HCT116 (cell line): ENCODE measurements at regions not wholly inside any gene's neighbourhood (a gene's known extent, or its start where the extent isn't known, plus 50 kb on each side); places are given as distances from the start of the nearest gene placed in this dataset.

ENCODE experiments used
- ATAC-seq: fragments of 200-7000 bp; cut with Tn5 transposase; 2 replicates; pipeline ENCODE4 v1.9.1; 2020; ENCODE audit warnings: mild to moderate bottlenecking, moderate library complexity
- BruUV-seq: library from RNA; stranded (reverse); fragments of 400-500 nt; replicated peaks from 2 replicates; lab custom pipeline; 2021; lab: Mats Ljungman, UMichigan
- CTCF ChIA-PET: fragments of 300-600 bp; sonication (Branson Sonifier 250); formaldehyde crosslinking; loops from one replicate; lab custom pipeline; 2021; ENCODE audit warnings: antibody characterized with exemption; lab: Charles Lee
- POLR2A ChIA-PET: fragments of 300-600, 350-600 bp; sonication (Branson Sonifier 250); formaldehyde crosslinking; loops from one replicate; lab custom pipeline; 2021; ENCODE audit warnings: antibody characterized with exemption; lab: Charles Lee
- RAD21 ChIA-PET, 2 experiments: fragments of 300-600 bp; sonication (Branson Sonifier 250); formaldehyde crosslinking; loops; one replicate each; lab custom pipeline; 2023; ENCODE audit warnings: low total read pairs in 2 of 2; ENCODE audit not compliant: uncharacterized antibody in 2 of 2, unreplicated experiment in 2 of 2, low non-redundant PET in 1 of 2; lab: Charles Lee
- DNase-seq: peaks from one replicate; pipeline ENCODE4 v3.0.0-alpha.2; 2010; ENCODE audit warnings: low read depth, low spot score
- H2AFZ ChIP-seq: fragments of 200-600 bp; shearing (Covaris generic), sonication (generic); 2 replicates; pipeline ENCODE4 v1.6.1; 2017; ENCODE audit warnings: low read depth, mixed run types, mixed read lengths, antibody characterized with exemption, low read length; ENCODE audit not compliant: poor library complexity, severe bottlenecking
- H3K27ac ChIP-seq: 2 replicates; pipeline ENCODE4 v1.5.1; 2012; ENCODE audit warnings: low read depth, low read length
- H3K27me3 ChIP-seq: fragments of 200-600 bp; sonication (generic); 2 replicates; pipeline ENCODE4 v1.6.1; 2016; ENCODE audit warnings: mixed run types, low read length, mixed read lengths; ENCODE audit not compliant: insufficient read depth
- H3K36me3 ChIP-seq, 2 experiments: fragments of 200-500 bp in 1 of 2; fragments of 200-600 bp in 1 of 2; sonication (Bioruptor generic) in 1 of 2; sonication (generic) in 1 of 2; 2 replicates each; pipeline versions ENCODE4 v1.5.1 to v1.6.1; 2014 to 2016; ENCODE audit warnings: low read length in 2 of 2, inconsistent platforms in 1 of 2, mixed read lengths in 1 of 2, mixed run types in 1 of 2; ENCODE audit not compliant: insufficient read depth in 2 of 2, control insufficient read depth in 1 of 2
- H3K4me1 ChIP-seq, 2 experiments: fragments of 200-600 bp in 1 of 2; sonication (generic) in 1 of 2; 2 replicates each; pipeline versions ENCODE4 v1.5.1 to v1.6.1; 2012 to 2017; ENCODE audit warnings: low read length in 2 of 2, inconsistent platforms in 1 of 2, mild to moderate bottlenecking in 1 of 2, mixed read lengths in 1 of 2, mixed run types in 1 of 2, moderate library complexity in 1 of 2; ENCODE audit not compliant: insufficient read depth in 2 of 2, control insufficient read depth in 1 of 2
- H3K4me2 ChIP-seq: fragments of 200-600 bp; sonication (generic); 2 replicates; pipeline ENCODE4 v1.6.1; 2017; ENCODE audit warnings: mixed run types, low read length, mixed read lengths
- H3K4me3 ChIP-seq, 2 experiments: fragments of 200-600 bp in 1 of 2; sonication (generic) in 1 of 2; replicated peaks in 1 of 2; 2 replicates each; pipeline ENCODE4 v1.5.1; 2011 to 2016; ENCODE audit warnings: low read length in 2 of 2, control low read depth in 1 of 2, low read depth in 1 of 2, mild to moderate bottlenecking in 1 of 2, mixed read lengths in 1 of 2, mixed run types in 1 of 2
- H3K79me2 ChIP-seq: fragments of 200-600 bp; sonication (generic); 2 replicates; pipeline ENCODE4 v1.6.1; 2017; ENCODE audit warnings: mild to moderate bottlenecking, mixed run types, low read length, moderate library complexity, mixed read lengths; ENCODE audit not compliant: insufficient read depth
- H3K9ac ChIP-seq: fragments of 200-600 bp; sonication (generic); 2 replicates; pipeline ENCODE4 v1.6.1; 2016; ENCODE audit warnings: low read length, mixed read lengths
- H3K9me2 ChIP-seq: fragments of 200-600 bp; sonication (generic), shearing (Covaris generic); 2 replicates; pipeline ENCODE4 v1.6.1; 2017; ENCODE audit warnings: mixed run types, mild to moderate bottlenecking, moderate library complexity; ENCODE audit not compliant: insufficient read depth
- H3K9me3 ChIP-seq, 2 experiments: fragments of 200-500 bp in 1 of 2; fragments of 200-600 bp in 1 of 2; sonication (Bioruptor generic) in 1 of 2; sonication (generic) in 1 of 2; 2 replicates each; pipeline ENCODE4 v1.6.1; 2014 to 2017; ENCODE audit warnings: low read length in 2 of 2, mixed read lengths in 2 of 2, inconsistent platforms in 1 of 2, low read depth in 1 of 2, mild to moderate bottlenecking in 1 of 2, mixed run types in 1 of 2, moderate library complexity in 1 of 2; ENCODE audit not compliant: control insufficient read depth in 1 of 2, insufficient read depth in 1 of 2
- H4K20me1 ChIP-seq: fragments of 200-600 bp; sonication (generic), shearing (Covaris generic); 2 replicates; pipeline ENCODE4 v1.6.1; 2017; ENCODE audit warnings: mixed run types, mild to moderate bottlenecking, moderate library complexity; ENCODE audit not compliant: insufficient read depth
- EGR1 ChIP-seq: IDR thresholded peaks from 2 replicates; pipeline ENCODE4 v1.6.1; 2012; ENCODE audit warnings: low read depth
- ELF1 ChIP-seq: IDR thresholded peaks from 2 replicates; pipeline ENCODE4 v1.6.1; 2012; ENCODE audit warnings: low read depth, borderline replicate concordance
- FOSL1 ChIP-seq: IDR thresholded peaks from 2 replicates; pipeline ENCODE4 v1.6.1; 2012; ENCODE audit warnings: low read depth
- POLR2AphosphoS5 ChIP-seq: IDR thresholded peaks from 2 replicates; pipeline ENCODE4 v1.6.1; 2011; ENCODE audit warnings: mild to moderate bottlenecking, low read depth, low read length, moderate library complexity
- REST ChIP-seq: IDR thresholded peaks from 2 replicates; pipeline ENCODE4 v1.6.1; 2012; ENCODE audit warnings: low read depth
- SP1 ChIP-seq: IDR thresholded peaks from 2 replicates; pipeline ENCODE4 v1.6.1; 2012; ENCODE audit warnings: low read depth
- SRF ChIP-seq: IDR thresholded peaks from 2 replicates; pipeline ENCODE4 v1.6.1; 2012; ENCODE audit warnings: low read depth
- TCF7L2 ChIP-seq: IDR thresholded peaks from 2 replicates; pipeline ENCODE4 v1.7.0; 2011; ENCODE audit warnings: borderline replicate concordance, inconsistent platforms; ENCODE audit not compliant: insufficient read depth, insufficient read length; ENCODE audit errors: extremely low read depth
- ZFX ChIP-seq: fragments of 450-650 bp; IDR thresholded peaks from 2 replicates; pipeline ENCODE4 v1.6.1; 2017
- intact Hi-C: fragments of 100-400 bp; cut with micrococcal nuclease; formaldehyde crosslinking; loops from 2 replicates; pipeline ENCODE4 v1.10.0; 2022
- TF ChIP-seq, protein P1 (sequence below), 3 experiments: fragments of 200-600 bp in 1 of 3; sonication (generic) in 1 of 3; IDR thresholded peaks in 2 of 3; conservative IDR thresholded peaks in 1 of 3; 2 replicates each; pipeline ENCODE4 v1.5.1; 2012 to 2017; ENCODE audit warnings: low read depth in 2 of 3, low read length in 2 of 3, antibody characterized with exemption in 1 of 3, borderline replicate concordance in 1 of 3, control low read depth in 1 of 3, mild to moderate bottlenecking in 1 of 3, mixed read lengths in 1 of 3, mixed run types in 1 of 3, moderate library complexity in 1 of 3; ENCODE audit not compliant: insufficient read depth in 1 of 3

GRCh38 chr7:98556288-98556687 lies 60.8 kb upstream of the NPTX2 start:
- BruUV-seq, result no TSS peak
- CTCF ChIA-PET, result interaction anchor here (0.8 kb wide), 1 partner anchor 9 kb away, joined by 3 read pairs; no protein-coding TSS in a partner anchor
- Histone ChIP-seq H3K9me2 (no peaks in the 10 kb centered on the region), H3K9ac (no peak overlapping the region), H3K4me2 (peak overlapping the region; percentile 63; the same call in 1 of the 2 replicates), H3K4me3 (no peak overlapping the region), H3K36me3 (no peaks in the 10 kb centered on the region), H3K79me2 (no peaks in the 10 kb centered on the region), H3K4me1 (peaks cover 24 to 45% of the 10 kb centered on the region in 2 experiments), H3K9me3 (no peaks in the 10 kb centered on the region; a peak in 1 of 4 replicates), H3K27me3 (no peaks in the 10 kb centered on the region), H3K27ac (no peak overlapping the region), H2AFZ (no peak overlapping the region), H4K20me1 (no peaks in the 10 kb centered on the region)
- POLR2A ChIA-PET, result no interaction called here
- ATAC-seq, result no peak
- RAD21 ChIA-PET, result no interaction called here
- intact Hi-C loops, result loop anchor here (10.0 kb wide), 1 partner anchor 279 kb away; no protein-coding TSS in a partner anchor
- DNase-seq, result no peak
- TF ChIP-seq EGR1 (no peak), REST (no peak), ELF1 (no peak), FOSL1 (no peak), SRF (no peak), TCF7L2 (no peak), SP1 (no peak), POLR2AphosphoS5 (no peak), ZFX (no peak)
- TF ChIP-seq, protein P1, sequence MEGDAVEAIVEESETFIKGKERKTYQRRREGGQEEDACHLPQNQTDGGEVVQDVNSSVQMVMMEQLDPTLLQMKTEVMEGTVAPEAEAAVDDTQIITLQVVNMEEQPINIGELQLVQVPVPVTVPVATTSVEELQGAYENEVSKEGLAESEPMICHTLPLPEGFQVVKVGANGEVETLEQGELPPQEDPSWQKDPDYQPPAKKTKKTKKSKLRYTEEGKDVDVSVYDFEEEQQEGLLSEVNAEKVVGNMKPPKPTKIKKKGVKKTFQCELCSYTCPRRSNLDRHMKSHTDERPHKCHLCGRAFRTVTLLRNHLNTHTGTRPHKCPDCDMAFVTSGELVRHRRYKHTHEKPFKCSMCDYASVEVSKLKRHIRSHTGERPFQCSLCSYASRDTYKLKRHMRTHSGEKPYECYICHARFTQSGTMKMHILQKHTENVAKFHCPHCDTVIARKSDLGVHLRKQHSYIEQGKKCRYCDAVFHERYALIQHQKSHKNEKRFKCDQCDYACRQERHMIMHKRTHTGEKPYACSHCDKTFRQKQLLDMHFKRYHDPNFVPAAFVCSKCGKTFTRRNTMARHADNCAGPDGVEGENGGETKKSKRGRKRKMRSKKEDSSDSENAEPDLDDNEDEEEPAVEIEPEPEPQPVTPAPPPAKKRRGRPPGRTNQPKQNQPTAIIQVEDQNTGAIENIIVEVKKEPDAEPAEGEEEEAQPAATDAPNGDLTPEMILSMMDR (IDR thresholded peaks at IDR 0.05 in 2 of 3, conservative IDR thresholded peaks at IDR 0.05 in 1 of 3; ENCODE audit: borderline replicate concordance in 1 of 3, insufficient read depth in 1 of 3, low read depth in 2 of 3, low read length in 2 of 3), result no peak
